ENCODE measurements at regions not wholly inside any gene's neighbourhood (a gene's known extent, or its start where the extent isn't known, plus 50 kb on each side); places are given as distances from the start of the nearest gene placed in this dataset.

DNA sequence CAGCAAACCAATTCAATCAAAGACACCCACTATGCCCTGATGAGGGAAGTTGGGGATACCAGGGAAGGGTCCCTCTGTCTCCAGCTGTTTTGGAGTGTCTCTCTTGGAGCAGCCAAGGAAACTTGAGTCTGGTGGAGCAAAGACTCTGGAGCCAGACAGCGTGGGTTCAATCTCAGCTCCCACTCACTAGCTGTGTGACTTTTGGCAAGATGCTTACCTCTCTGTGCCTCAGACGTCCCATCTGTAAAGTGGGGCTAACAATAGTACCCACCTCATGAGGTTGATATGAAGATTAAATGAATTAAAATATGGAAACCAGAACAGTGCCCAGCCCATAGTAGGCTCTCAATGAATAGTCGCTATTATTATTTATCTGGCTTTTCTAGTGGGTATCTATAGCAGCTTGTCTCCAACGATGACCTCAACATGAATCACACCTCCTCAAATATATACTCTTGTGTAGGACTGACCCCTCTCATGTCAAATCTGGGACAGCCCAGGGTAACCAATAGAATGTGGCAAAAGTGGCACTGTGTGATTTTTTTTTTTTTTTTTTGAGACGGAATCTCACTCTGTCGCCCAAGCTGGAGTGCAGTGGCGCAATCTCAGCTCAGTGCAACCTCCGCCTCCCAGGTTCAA lies 99.2 kb upstream of the FOXP4 start:
- Histone ChIP-seq H3K4me2 (ENCODE audit: low read length) (no peak overlapping the region), H3K79me2 (ENCODE audit: insufficient read depth, low read length) (no peaks in the 10 kb centered on the region), H3K27ac (ENCODE audit: low read depth, low read length) (no peak overlapping the region), H3K9ac (ENCODE audit: low read length) (no peak overlapping the region), H3K4me3 (ENCODE audit: insufficient read depth, low read depth, low read length) (no peak overlapping the region), H3K4me1 (ENCODE audit: insufficient read depth, low read length) (peaks cover 8% of the 10 kb centered on the region), H4K20me1 (ENCODE audit: insufficient read depth, low read length) (no peaks in the 10 kb centered on the region), H3K9me3 (ENCODE audit: insufficient read depth, low read depth, low read length) (peaks cover 3% of the 10 kb centered on the region), H2AFZ (ENCODE audit: low read depth, low read length) (no peak overlapping the region), H3K36me3 (ENCODE audit: insufficient read depth, low read length) (no peaks in the 10 kb centered on the region), H3K27me3 (ENCODE audit: insufficient read depth, low read length) (peaks cover 9% of the 10 kb centered on the region)
- TF ChIP-seq EZH2 (IDR thresholded peaks at IDR 0.05; ENCODE audit: insufficient read depth, low read length), result no peak
- TF ChIP-seq, protein P1, sequence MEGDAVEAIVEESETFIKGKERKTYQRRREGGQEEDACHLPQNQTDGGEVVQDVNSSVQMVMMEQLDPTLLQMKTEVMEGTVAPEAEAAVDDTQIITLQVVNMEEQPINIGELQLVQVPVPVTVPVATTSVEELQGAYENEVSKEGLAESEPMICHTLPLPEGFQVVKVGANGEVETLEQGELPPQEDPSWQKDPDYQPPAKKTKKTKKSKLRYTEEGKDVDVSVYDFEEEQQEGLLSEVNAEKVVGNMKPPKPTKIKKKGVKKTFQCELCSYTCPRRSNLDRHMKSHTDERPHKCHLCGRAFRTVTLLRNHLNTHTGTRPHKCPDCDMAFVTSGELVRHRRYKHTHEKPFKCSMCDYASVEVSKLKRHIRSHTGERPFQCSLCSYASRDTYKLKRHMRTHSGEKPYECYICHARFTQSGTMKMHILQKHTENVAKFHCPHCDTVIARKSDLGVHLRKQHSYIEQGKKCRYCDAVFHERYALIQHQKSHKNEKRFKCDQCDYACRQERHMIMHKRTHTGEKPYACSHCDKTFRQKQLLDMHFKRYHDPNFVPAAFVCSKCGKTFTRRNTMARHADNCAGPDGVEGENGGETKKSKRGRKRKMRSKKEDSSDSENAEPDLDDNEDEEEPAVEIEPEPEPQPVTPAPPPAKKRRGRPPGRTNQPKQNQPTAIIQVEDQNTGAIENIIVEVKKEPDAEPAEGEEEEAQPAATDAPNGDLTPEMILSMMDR (IDR thresholded peaks at IDR 0.05; ENCODE audit: insufficient read depth, low read depth, low read length), result no peak
- Mint-ChIP-seq H3K4me3 (ENCODE audit: unreplicated experiment) (no peak overlapping the region), H3K9me3 (ENCODE audit: unreplicated experiment) (no peaks in the 10 kb centered on the region), H3K27ac (ENCODE audit: unreplicated experiment) (no peak overlapping the region), H3K27me3 (ENCODE audit: low read depth, unreplicated experiment) (peaks cover 35% of the 10 kb centered on the region), H3K36me3 (ENCODE audit: low read depth, unreplicated experiment) (no peaks in the 10 kb centered on the region), H3K4me1 (ENCODE audit: low read depth, unreplicated experiment) (peaks cover 5% of the 10 kb centered on the region)
- FAIRE-seq (no peak), DNase-seq (ENCODE audit: low read depth) (no peak)

DNA sequence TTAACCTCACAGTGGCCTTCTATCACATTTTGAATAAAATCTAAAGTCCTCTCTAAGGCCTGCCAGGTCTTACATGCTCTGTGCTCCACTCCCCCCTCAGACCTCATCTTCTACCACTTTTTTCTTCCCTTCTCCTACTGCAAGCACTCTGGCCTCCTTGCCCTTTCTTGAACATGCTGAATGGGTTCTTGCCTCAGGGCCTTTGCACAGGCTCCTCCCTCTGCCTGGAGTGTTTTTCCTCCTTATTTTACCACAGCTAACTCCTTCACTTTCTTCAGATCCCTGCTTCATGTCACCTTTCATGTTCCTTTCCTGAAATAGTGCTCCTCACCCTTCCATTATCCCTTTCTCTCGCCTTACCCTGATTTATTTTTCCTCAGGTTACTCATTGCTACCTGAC lies 97.9 kb upstream of the FOXP4 start:
- H3K9me3 Mint-ChIP-seq (ENCODE audit: unreplicated experiment), result no peaks in the 10 kb centered on the region
- peaks cover 5% of the 10 kb centered on the region for H3K4me1 Mint-ChIP-seq (ENCODE audit: low read depth, unreplicated experiment)
- no peaks in the 10 kb centered on the region for H3K36me3 Mint-ChIP-seq (ENCODE audit: low read depth, unreplicated experiment)
- H3K4me2 ChIP-seq (ENCODE audit: low read length), result no peak overlapping the region
- H3K27ac ChIP-seq (ENCODE audit: low read depth, low read length), result no peak overlapping the region
- FAIRE-seq (no peak), DNase-seq (ENCODE audit: low read depth) (no peak)
- H2AFZ ChIP-seq (ENCODE audit: low read depth, low read length), result no peak overlapping the region
- no peaks in the 10 kb centered on the region for H3K79me2 ChIP-seq (ENCODE audit: insufficient read depth, low read length)
- no peak overlapping the region for H3K4me3 Mint-ChIP-seq (ENCODE audit: unreplicated experiment)
- H3K9ac ChIP-seq (ENCODE audit: low read length), result no peak overlapping the region
- no peaks in the 10 kb centered on the region for H4K20me1 ChIP-seq (ENCODE audit: insufficient read depth, low read length)
- peaks cover 39% of the 10 kb centered on the region for H3K27me3 Mint-ChIP-seq (ENCODE audit: low read depth, unreplicated experiment)
- H3K9me3 ChIP-seq (ENCODE audit: insufficient read depth, low read depth, low read length), result peaks cover 3% of the 10 kb centered on the region
- H3K27me3 ChIP-seq (ENCODE audit: insufficient read depth, low read length), result peaks cover 3% of the 10 kb centered on the region
- H3K36me3 ChIP-seq (ENCODE audit: insufficient read depth, low read length), result no peaks in the 10 kb centered on the region
- no peak overlapping the region for H3K4me3 ChIP-seq (ENCODE audit: insufficient read depth, low read depth, low read length)
- no peak overlapping the region for H3K27ac Mint-ChIP-seq (ENCODE audit: unreplicated experiment)
- TF ChIP-seq, protein P1 (IDR thresholded peaks at IDR 0.05; ENCODE audit: insufficient read depth, low read depth, low read length), result no peak
- no peak for TF ChIP-seq EZH2 (IDR thresholded peaks at IDR 0.05; ENCODE audit: insufficient read depth, low read length)
- peaks cover 4% of the 10 kb centered on the region for H3K4me1 ChIP-seq (ENCODE audit: insufficient read depth, low read length)

All from astrocyte (in vitro differentiated cells and primary cell).